ENCODE measurements at regions not wholly inside any gene's neighbourhood (a gene's known extent, or its start where the extent isn't known, plus 50 kb on each side); places are given as distances from the start of the nearest gene placed in this dataset.

DNA sequence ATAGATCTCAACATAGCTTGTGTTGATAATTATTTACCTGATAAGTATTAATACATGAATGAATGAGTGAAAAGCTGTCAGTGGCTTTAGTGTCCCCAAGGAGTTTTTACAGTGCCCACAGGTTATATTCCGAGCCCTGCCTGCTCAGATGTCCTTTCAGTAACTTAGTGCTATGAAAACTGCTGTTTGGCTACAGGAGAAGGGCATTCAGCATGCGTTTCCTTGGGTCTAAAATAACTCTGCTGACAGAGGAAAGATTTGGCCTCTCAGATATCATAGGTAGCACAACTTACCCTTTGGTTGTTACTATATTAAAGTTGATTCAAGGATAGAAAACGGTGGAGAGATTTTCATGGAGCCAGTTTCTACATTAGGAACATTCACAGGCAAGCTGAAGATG lies 241.0 kb downstream of the ETAA1 start:
- BruUV-seq (replicated peaks): no TSS peak
- peaks cover 2% of the 10 kb centered on the region; the same call in 1 of the 2 replicates for H3K27me3 ChIP-seq (replicated peaks; ENCODE audit: control insufficient read depth, insufficient read depth, low read length)
- CTCF ChIA-PET: no interaction called here

DNA sequence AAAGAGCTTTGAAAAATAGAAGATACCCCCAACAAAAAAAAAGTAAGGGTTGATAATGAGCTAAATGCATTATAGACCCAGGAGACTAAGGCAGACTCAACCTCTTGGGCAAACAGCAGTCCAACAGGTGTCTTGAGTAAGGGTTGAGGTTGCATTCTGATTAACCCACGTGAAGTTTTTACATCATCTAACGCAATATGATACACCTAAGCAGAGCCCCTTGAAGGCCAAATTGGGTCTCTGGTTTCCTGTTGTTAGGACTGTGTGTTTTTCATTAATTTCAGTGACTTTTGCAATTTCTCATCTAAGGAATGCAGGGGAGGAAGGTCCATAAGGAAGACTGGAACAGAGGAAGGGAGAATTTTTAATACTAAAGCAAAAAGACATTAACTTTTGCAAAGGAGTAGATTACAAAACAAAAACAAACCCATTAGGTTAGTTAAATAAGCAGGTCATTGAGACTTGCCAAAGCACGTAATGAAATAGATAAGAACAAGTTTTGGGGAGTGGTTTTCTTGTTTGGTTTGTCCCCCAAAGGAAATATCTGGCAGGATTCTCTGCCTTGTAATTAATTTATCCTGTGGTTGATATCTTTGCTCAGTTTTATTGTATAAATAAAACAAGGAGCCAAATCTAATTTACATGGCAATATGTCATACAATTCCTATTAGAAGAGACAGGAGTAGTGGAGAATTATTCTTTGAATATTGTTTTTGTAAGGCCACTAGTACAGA lies 244.3 kb downstream of the ETAA1 start:
- no peak for DNase-seq
- BruUV-seq (replicated peaks): no TSS peak
- Mint-ChIP-seq H3K27me3 (ENCODE audit: insufficient read depth, unreplicated experiment) (peaks cover 20% of the 10 kb centered on the region), H3K4me1 (ENCODE audit: low read depth, unreplicated experiment) (no peaks in the 10 kb centered on the region), H3K27ac (ENCODE audit: unreplicated experiment) (no peak overlapping the region), H3K36me3 (ENCODE audit: insufficient read depth, unreplicated experiment) (no peaks in the 10 kb centered on the region), H3K4me3 (ENCODE audit: unreplicated experiment) (no peak overlapping the region), H3K9me3 (ENCODE audit: unreplicated experiment) (peaks cover 10% of the 10 kb centered on the region)
- no peaks in the 10 kb centered on the region for H3K36me3 ChIP-seq (ENCODE audit: control insufficient read depth, insufficient read depth, low read length)
- POLR2A ChIA-PET: no interaction called here
- peaks cover 2% of the 10 kb centered on the region; the same call in 1 of the 2 replicates for H3K27me3 ChIP-seq (replicated peaks; ENCODE audit: control insufficient read depth, insufficient read depth, low read length)
- H3K4me1 ChIP-seq: no peaks in the 10 kb centered on the region
- intact Hi-C loops (cut with micrococcal nuclease; ENCODE audit: unreplicated experiment): no loop called here
- TF ChIP-seq, protein P1, sequence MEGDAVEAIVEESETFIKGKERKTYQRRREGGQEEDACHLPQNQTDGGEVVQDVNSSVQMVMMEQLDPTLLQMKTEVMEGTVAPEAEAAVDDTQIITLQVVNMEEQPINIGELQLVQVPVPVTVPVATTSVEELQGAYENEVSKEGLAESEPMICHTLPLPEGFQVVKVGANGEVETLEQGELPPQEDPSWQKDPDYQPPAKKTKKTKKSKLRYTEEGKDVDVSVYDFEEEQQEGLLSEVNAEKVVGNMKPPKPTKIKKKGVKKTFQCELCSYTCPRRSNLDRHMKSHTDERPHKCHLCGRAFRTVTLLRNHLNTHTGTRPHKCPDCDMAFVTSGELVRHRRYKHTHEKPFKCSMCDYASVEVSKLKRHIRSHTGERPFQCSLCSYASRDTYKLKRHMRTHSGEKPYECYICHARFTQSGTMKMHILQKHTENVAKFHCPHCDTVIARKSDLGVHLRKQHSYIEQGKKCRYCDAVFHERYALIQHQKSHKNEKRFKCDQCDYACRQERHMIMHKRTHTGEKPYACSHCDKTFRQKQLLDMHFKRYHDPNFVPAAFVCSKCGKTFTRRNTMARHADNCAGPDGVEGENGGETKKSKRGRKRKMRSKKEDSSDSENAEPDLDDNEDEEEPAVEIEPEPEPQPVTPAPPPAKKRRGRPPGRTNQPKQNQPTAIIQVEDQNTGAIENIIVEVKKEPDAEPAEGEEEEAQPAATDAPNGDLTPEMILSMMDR (IDR thresholded peaks at IDR 0.05; ENCODE audit: insufficient read depth in 1 of 2, low read depth in 1 of 2, low read length in 1 of 2, severe bottlenecking in 1 of 2, unreplicated experiment in 1 of 2): no peak
- CTCF ChIA-PET: no interaction called here
- no peak overlapping the region for H3K4me3 ChIP-seq (ENCODE audit: low read depth, low read length)
- H3K9me3 ChIP-seq: no peaks in the 10 kb centered on the region; the same call in 1 of the 2 replicates

More for the DNA sequence above, 241.0 kb downstream of the ETAA1 start:
- Histone ChIP-seq H3K9me3 (no peaks in the 10 kb centered on the region), H3K36me3 (ENCODE audit: control insufficient read depth, insufficient read depth, low read length) (no peaks in the 10 kb centered on the region), H3K4me1 (no peaks in the 10 kb centered on the region), H3K4me3 (ENCODE audit: low read depth, low read length) (no peak overlapping the region)
- Mint-ChIP-seq H3K27me3 (ENCODE audit: insufficient read depth, unreplicated experiment) (peaks cover 17% of the 10 kb centered on the region), H3K36me3 (ENCODE audit: insufficient read depth, unreplicated experiment) (no peaks in the 10 kb centered on the region), H3K9me3 (ENCODE audit: unreplicated experiment) (no peaks in the 10 kb centered on the region), H3K4me1 (ENCODE audit: low read depth, unreplicated experiment) (no peaks in the 10 kb centered on the region), H3K27ac (ENCODE audit: unreplicated experiment) (no peak overlapping the region), H3K4me3 (ENCODE audit: unreplicated experiment) (no peak overlapping the region)
- intact Hi-C loops (cut with micrococcal nuclease; ENCODE audit: unreplicated experiment): no loop called here
- TF ChIP-seq, protein P1 (IDR thresholded peaks at IDR 0.05; ENCODE audit: insufficient read depth in 1 of 2, low read depth in 1 of 2, low read length in 1 of 2, severe bottlenecking in 1 of 2, unreplicated experiment in 1 of 2): no peak
- no peak for DNase-seq
- POLR2A ChIA-PET: no interaction called here

DNA sequence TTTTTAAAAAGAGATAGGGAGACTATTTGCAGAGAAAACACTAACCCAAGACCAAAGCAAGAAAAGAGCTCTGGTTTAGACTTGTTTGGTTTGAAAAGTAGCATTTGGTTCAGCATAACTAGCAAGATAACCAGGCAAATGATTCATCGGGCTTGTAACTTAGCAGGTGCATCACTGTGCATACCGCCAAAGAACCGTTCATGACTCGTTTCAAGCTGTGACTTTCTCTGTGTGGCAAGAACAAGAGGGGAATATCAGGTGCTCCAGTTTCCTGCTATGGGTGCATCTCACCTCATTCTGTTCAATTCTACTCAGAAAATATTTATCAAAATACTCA lies 244.9 kb downstream of the ETAA1 start:
- TF ChIP-seq, protein P1 (IDR thresholded peaks at IDR 0.05; ENCODE audit: insufficient read depth in 1 of 2, low read depth in 1 of 2, low read length in 1 of 2, severe bottlenecking in 1 of 2, unreplicated experiment in 1 of 2): no peak

More for the DNA sequence above, 244.9 kb downstream of the ETAA1 start:
- Mint-ChIP-seq H3K4me3 (ENCODE audit: unreplicated experiment) (no peak overlapping the region), H3K27me3 (ENCODE audit: insufficient read depth, unreplicated experiment) (peaks cover 20% of the 10 kb centered on the region), H3K4me1 (ENCODE audit: low read depth, unreplicated experiment) (no peaks in the 10 kb centered on the region), H3K9me3 (ENCODE audit: unreplicated experiment) (peaks cover 15% of the 10 kb centered on the region), H3K36me3 (ENCODE audit: insufficient read depth, unreplicated experiment) (no peaks in the 10 kb centered on the region), H3K27ac (ENCODE audit: unreplicated experiment) (no peak overlapping the region)
- no peaks in the 10 kb centered on the region; the same call in none of the 2 replicates for H3K9me3 ChIP-seq
- no peak for DNase-seq
- H3K27me3 ChIP-seq (replicated peaks; ENCODE audit: control insufficient read depth, insufficient read depth, low read length): peaks cover 2% of the 10 kb centered on the region; the same call in 1 of the 2 replicates
- no peaks in the 10 kb centered on the region for H3K36me3 ChIP-seq (ENCODE audit: control insufficient read depth, insufficient read depth, low read length)
- H3K4me3 ChIP-seq (ENCODE audit: low read depth, low read length): no peak overlapping the region
- H3K4me1 ChIP-seq: no peaks in the 10 kb centered on the region
- ChIA-PET POLR2A (no interaction called here), CTCF (no interaction called here)
- BruUV-seq (replicated peaks): no TSS peak
- intact Hi-C loops (cut with micrococcal nuclease; ENCODE audit: unreplicated experiment): no loop called here
